ENCODE measurements at regions not wholly inside any gene's neighbourhood (a gene's known extent, or its start where the extent isn't known, plus 50 kb on each side); places are given as distances from the start of the nearest gene placed in this dataset.

GRCh38 chr5:110008131-110008530 lies 318.4 kb downstream of the MAN2A1 start:
- no peak overlapping the region for H3K4me3 Mint-ChIP-seq
- Histone ChIP-seq H3K18ac (ENCODE audit: insufficient read length, low read depth, low read length) (no peak overlapping the region), H3K4ac (ENCODE audit: low read depth, low read length) (no peak overlapping the region)

More at GRCh38 chr5:110008131-110008530, 318.4 kb downstream of the MAN2A1 start:
- Histone ChIP-seq H4K20me1 (ENCODE audit: control insufficient read depth, insufficient read depth, insufficient read length) (no peaks in the 10 kb centered on the region), H2BK20ac (ENCODE audit: low read depth, low read length, poor library complexity, severe bottlenecking) (no peak overlapping the region), H2BK12ac (ENCODE audit: insufficient read length, low read depth, low read length) (no peak overlapping the region), H3K4me2 (ENCODE audit: insufficient read depth, insufficient read length, low read length) (no peak overlapping the region), H3K27ac (ENCODE audit: insufficient read length, low read depth, low read length) (no peak overlapping the region), H4K91ac (ENCODE audit: insufficient read length, low read depth, low read length) (no peak overlapping the region), H3K9me3 (ENCODE audit: control insufficient read depth, low read depth, low read length) (no peaks in the 10 kb centered on the region), H4K5ac (ENCODE audit: insufficient read length, low read depth, low read length) (no peak overlapping the region), H3K4me1 (ENCODE audit: insufficient read depth, low read length) (no peaks in the 10 kb centered on the region), H2AFZ (ENCODE audit: low read length) (no peak overlapping the region), H3K23me2 (ENCODE audit: insufficient read length, low read depth, low read length, poor library complexity, severe bottlenecking) (no peaks in the 10 kb centered on the region), H2BK15ac (ENCODE audit: low read depth, low read length) (no peak overlapping the region), H2AK5ac (ENCODE audit: insufficient read length, low read length) (no peak overlapping the region), H2BK120ac (ENCODE audit: low read depth, low read length, poor library complexity, severe bottlenecking) (no peak overlapping the region), H3K79me2 (ENCODE audit: insufficient read depth, low read length) (no peaks in the 10 kb centered on the region), H2BK5ac (ENCODE audit: insufficient read length, low read length) (no peak overlapping the region), H4K8ac (replicated peaks; ENCODE audit: insufficient read length, low read depth, low read length) (no peak overlapping the region), H3K56ac (ENCODE audit: insufficient read length, low read depth, low read length) (no peak overlapping the region), H3T11ph (ENCODE audit: low read length) (no peak overlapping the region), H3K23ac (ENCODE audit: insufficient read length, low read depth, low read length) (no peak overlapping the region), H3K79me1 (ENCODE audit: insufficient read depth, low read depth, low read length, poor library complexity, severe bottlenecking) (no peaks in the 10 kb centered on the region), H3K27me3 (ENCODE audit: insufficient read depth, low read length) (no peaks in the 10 kb centered on the region), H3K9ac (ENCODE audit: extremely low read depth, insufficient read length, low read length) (no peak overlapping the region), H3K14ac (ENCODE audit: insufficient read depth, low read length) (no peak overlapping the region)
- H3K27ac Mint-ChIP-seq = no peak overlapping the region
- no peak for TF ChIP-seq CTCF (conservative IDR thresholded peaks at IDR 0.05)
- peaks cover 0 to 2% of the 10 kb centered on the region in 2 experiments; a peak in 1 of 5 replicates for H3K9me3 Mint-ChIP-seq
- no CpG with 5 or more reads among the region's 4 CpGs for WGBS (ENCODE audit: extremely low coverage, insufficient read length, low lambda C conversion rate)
- H3K27me3 Mint-ChIP-seq (ENCODE audit: low read depth) = no peaks in the 10 kb centered on the region
- H3K36me3 Mint-ChIP-seq (ENCODE audit: insufficient read depth in 1 of 3, low read depth in 3 of 3) = no peaks in the 10 kb centered on the region
- no peaks in the 10 kb centered on the region for H3K4me1 Mint-ChIP-seq
- DNase-seq = no peak

All from H9 (cell line).